ENCODE measurements at regions not wholly inside any gene's neighbourhood (a gene's known extent, or its start where the extent isn't known, plus 50 kb on each side); places are given as distances from the start of the nearest gene placed in this dataset.

- 87 to 91% methylated on average over 2 of the region's 2 CpGs for WGBS, 2 donors
- no peak for DNase-seq
- H3K36me3 ChIP-seq = no peaks in the 10 kb centered on the region
- H3K4me1 ChIP-seq = no peaks in the 10 kb centered on the region
- TF ChIP-seq, protein P1, sequence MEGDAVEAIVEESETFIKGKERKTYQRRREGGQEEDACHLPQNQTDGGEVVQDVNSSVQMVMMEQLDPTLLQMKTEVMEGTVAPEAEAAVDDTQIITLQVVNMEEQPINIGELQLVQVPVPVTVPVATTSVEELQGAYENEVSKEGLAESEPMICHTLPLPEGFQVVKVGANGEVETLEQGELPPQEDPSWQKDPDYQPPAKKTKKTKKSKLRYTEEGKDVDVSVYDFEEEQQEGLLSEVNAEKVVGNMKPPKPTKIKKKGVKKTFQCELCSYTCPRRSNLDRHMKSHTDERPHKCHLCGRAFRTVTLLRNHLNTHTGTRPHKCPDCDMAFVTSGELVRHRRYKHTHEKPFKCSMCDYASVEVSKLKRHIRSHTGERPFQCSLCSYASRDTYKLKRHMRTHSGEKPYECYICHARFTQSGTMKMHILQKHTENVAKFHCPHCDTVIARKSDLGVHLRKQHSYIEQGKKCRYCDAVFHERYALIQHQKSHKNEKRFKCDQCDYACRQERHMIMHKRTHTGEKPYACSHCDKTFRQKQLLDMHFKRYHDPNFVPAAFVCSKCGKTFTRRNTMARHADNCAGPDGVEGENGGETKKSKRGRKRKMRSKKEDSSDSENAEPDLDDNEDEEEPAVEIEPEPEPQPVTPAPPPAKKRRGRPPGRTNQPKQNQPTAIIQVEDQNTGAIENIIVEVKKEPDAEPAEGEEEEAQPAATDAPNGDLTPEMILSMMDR (IDR thresholded peaks at IDR 0.05) = no peak
- no peak for TF ChIP-seq POLR2A (IDR thresholded peaks at IDR 0.05)
- H3K27ac ChIP-seq = no peak overlapping the region
- intact Hi-C loops (cut with DNase I) = no loop called here
- no peaks in the 10 kb centered on the region for H3K9me3 ChIP-seq
- no peak overlapping the region for H3K4me3 ChIP-seq (replicated peaks in 1 of 3)
- H3K27me3 ChIP-seq = no peaks in the 10 kb centered on the region
These were observed 86.1 kb upstream of the IGFBP3 start for GRCh38 chr7:46007194-46007593.

DNA sequence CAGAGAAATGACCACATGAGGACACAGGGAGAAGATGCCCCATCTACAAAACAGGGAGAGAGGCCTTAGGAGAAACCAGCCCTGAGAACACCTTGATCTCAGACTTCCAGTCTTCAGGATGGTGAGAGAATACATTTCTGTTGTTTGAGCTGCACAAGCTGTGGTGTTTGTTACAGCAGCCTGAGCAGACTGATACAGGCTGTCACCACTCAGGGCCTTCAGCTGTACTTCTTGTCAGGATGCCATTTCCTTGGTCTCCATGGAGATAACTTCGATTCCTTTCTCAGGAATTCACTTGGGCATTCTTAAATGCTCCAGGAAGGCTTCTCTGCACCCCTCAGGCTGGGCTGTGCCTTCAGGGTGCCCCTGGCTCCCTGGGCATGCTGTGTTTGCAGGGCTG lies 85.7 kb upstream of the IGFBP3 start:
- Histone ChIP-seq H3K36me3 (no peaks in the 10 kb centered on the region), H3K9me3 (no peaks in the 10 kb centered on the region), H3K27me3 (no peaks in the 10 kb centered on the region), H3K27ac (no peak overlapping the region), H3K4me3 (replicated peaks in 1 of 3) (no peak overlapping the region), H3K4me1 (no peaks in the 10 kb centered on the region)
- WGBS, 2 donors = 63 to 80% methylated on average over 1 of the region's 1 CpG
- TF ChIP-seq POLR2A (IDR thresholded peaks at IDR 0.05) = no peak
- TF ChIP-seq, protein P1 (IDR thresholded peaks at IDR 0.05) = no peak
- intact Hi-C loops (cut with DNase I) = no loop called here
- DNase-seq = no peak

- H3K27me3 ChIP-seq = no peaks in the 10 kb centered on the region
- no peaks in the 10 kb centered on the region for H3K4me1 ChIP-seq
- H3K9me3 ChIP-seq = no peaks in the 10 kb centered on the region
- no peak for TF ChIP-seq POLR2A (IDR thresholded peaks at IDR 0.05)
- TF ChIP-seq, protein P1 (IDR thresholded peaks at IDR 0.05) = no peak
- H3K36me3 ChIP-seq = no peaks in the 10 kb centered on the region
- H3K27ac ChIP-seq = no peak overlapping the region
- 68 to 74% methylated on average over 4 of the region's 4 CpGs for WGBS, 2 donors
- no peak overlapping the region for H3K4me3 ChIP-seq (replicated peaks in 1 of 3)
- intact Hi-C loops (cut with DNase I) = no loop called here
- DNase-seq = no peak
These were observed 85.1 kb upstream of the IGFBP3 start for GRCh38 chr7:46006212-46006611.

- no peak for DNase-seq
- intact Hi-C loops (cut with DNase I) = no loop called here
- no peaks in the 10 kb centered on the region for H3K9me3 ChIP-seq
- no peak overlapping the region for H3K27ac ChIP-seq
- WGBS, 2 donors = 81 to 87% methylated on average over 3 of the region's 3 CpGs
- no peaks in the 10 kb centered on the region for H3K27me3 ChIP-seq
- no peak overlapping the region for H3K4me3 ChIP-seq (replicated peaks in 1 of 3)
- H3K36me3 ChIP-seq = no peaks in the 10 kb centered on the region
- TF ChIP-seq, protein P1 (IDR thresholded peaks at IDR 0.05) = no peak
- TF ChIP-seq POLR2A (IDR thresholded peaks at IDR 0.05) = no peak
- no peaks in the 10 kb centered on the region for H3K4me1 ChIP-seq
These were observed 83.9 kb upstream of the IGFBP3 start for GRCh38 chr7:46004965-46005364.

DNA sequence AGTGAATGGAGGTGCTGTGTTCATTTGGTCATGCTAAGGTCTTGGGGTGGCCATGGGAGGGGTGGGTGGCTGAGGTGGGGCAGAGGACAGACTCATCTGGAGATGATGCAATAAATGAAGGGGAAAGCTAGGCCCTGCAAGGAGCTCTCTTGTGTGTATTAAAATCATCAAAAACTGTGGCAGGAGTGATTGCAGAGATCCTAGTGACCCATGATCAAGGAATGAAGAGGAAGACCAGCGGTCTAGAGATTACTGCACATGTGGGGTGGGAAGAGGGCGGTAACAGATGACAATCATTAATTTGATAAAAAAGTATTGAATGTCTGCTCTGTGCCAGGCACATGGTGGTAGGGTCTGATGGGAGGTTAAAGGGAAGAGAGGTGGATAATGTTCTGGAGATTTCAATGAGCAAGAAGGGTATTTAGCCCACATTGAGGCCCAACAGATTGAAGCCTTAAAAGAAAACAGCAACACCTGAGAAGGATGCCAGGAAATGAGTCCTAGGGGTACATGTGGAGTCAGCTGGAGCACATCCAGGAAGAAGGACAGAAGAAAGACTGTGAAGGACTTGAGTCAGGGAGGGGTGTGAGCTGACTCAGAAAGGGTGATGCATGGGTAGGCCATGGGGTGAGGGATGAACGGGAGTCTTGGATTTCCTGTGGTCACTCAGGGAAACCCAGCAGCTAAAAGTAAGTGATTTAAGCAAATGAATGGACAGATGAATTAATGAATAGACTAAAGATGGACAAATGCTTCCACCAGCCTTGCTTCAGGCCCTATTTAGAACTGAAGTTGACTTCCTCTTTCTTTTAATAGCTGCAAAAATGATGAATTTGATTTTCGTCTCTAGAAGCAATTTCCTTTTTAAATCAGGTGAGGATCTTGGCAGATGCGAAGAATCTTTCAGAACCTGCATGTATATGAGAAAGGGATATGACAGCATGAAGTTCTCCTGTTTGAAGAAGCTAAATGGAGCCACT lies 83.1 kb upstream of the IGFBP3 start:
- H3K4me1 ChIP-seq = no peaks in the 10 kb centered on the region
- H3K36me3 ChIP-seq = no peaks in the 10 kb centered on the region
- TF ChIP-seq, protein P1 (IDR thresholded peaks at IDR 0.05) = no peak
- no peak for TF ChIP-seq POLR2A (IDR thresholded peaks at IDR 0.05)
- no peaks in the 10 kb centered on the region for H3K27me3 ChIP-seq
- 75 to 83% methylated on average over 5 of the region's 5 CpGs for WGBS, 2 donors
- H3K9me3 ChIP-seq = no peaks in the 10 kb centered on the region
- H3K4me3 ChIP-seq (replicated peaks in 1 of 3) = no peak overlapping the region
- H3K27ac ChIP-seq = no peak overlapping the region
- no peak for DNase-seq
- intact Hi-C loops (cut with DNase I) = no loop called here

Measured in thyroid gland (tissue), 4 donors.